Breast epithelium (tissue), 3 donors: ENCODE measurements at regions not wholly inside any gene's neighbourhood (a gene's known extent, or its start where the extent isn't known, plus 50 kb on each side); places are given as distances from the start of the nearest gene placed in this dataset.

Source experiments
- CTCF ChIP-seq, 3 donors: fragments of 450-650 bp; IDR thresholded peaks; one replicate each; pipeline ENCODE4 v1.5.1; 2016 to 2017; ENCODE audit warnings: antibody characterized with exemption in 3 of 3, mild to moderate bottlenecking in 3 of 3, moderate library complexity in 3 of 3
- POLR2A ChIP-seq: fragments of 450-650 bp; IDR thresholded peaks from one replicate; pipeline ENCODE4 v1.6.1; 2016; ENCODE audit warnings: antibody characterized with exemption, mild to moderate bottlenecking, moderate library complexity

- TF ChIP-seq CTCF (IDR thresholded peaks at IDR 0.05) (no peak), POLR2A (no peak)
Observed at GRCh38 chr3:17947833-17948232, 205.4 kb upstream of the TBC1D5 start.
